Right hindlimb (tissue), 1 donor: ENCODE measurements at regions not wholly inside any gene's neighbourhood (a gene's known extent, or its start where the extent isn't known, plus 50 kb on each side); places are given as distances from the start of the nearest gene placed in this dataset.

Experiments used
- DNase-seq: peaks from one replicate; pipeline ENCODE4 v3.0.0-alpha.2; 2018

GRCh38 chr22:46092011-46092410 lies 58.3 kb upstream of the PPARA start:
- DNase-seq, result no peak

GRCh38 chr22:46092670-46093410 lies 57.5 kb upstream of the PPARA start:
- no peak for DNase-seq

GRCh38 chr22:46093796-46094195 lies 56.5 kb upstream of the PPARA start:
- DNase-seq, result no peak

GRCh38 chr22:46094676-46095075 lies 55.6 kb upstream of the PPARA start:
- no peak for DNase-seq

- no peak for DNase-seq
Measured at GRCh38 chr22:46096051-46096450, 54.3 kb upstream of the PPARA start.

- DNase-seq, result no peak
Measured at GRCh38 chr22:46096706-46097230, 53.6 kb upstream of the PPARA start.

- DNase-seq, result no peak
Measured at GRCh38 chr22:46097268-46097900, 52.9 kb upstream of the PPARA start.

- no peak for DNase-seq
Measured at GRCh38 chr22:46098525-46099475, 51.5 kb upstream of the PPARA start.

- DNase-seq, result no peak
Measured at GRCh38 chr22:46099740-46100139, 50.6 kb upstream of the PPARA start.

GRCh38 chr22:46100401-46101105 lies 49.8 kb upstream of the PPARA start:
- DNase-seq, result no peak
